ENCODE measurements at regions not wholly inside any gene's neighbourhood (a gene's known extent, or its start where the extent isn't known, plus 50 kb on each side); places are given as distances from the start of the nearest gene placed in this dataset.

- DNase-seq (ENCODE audit: low read depth) = no peak
- TF ChIP-seq, protein P1, sequence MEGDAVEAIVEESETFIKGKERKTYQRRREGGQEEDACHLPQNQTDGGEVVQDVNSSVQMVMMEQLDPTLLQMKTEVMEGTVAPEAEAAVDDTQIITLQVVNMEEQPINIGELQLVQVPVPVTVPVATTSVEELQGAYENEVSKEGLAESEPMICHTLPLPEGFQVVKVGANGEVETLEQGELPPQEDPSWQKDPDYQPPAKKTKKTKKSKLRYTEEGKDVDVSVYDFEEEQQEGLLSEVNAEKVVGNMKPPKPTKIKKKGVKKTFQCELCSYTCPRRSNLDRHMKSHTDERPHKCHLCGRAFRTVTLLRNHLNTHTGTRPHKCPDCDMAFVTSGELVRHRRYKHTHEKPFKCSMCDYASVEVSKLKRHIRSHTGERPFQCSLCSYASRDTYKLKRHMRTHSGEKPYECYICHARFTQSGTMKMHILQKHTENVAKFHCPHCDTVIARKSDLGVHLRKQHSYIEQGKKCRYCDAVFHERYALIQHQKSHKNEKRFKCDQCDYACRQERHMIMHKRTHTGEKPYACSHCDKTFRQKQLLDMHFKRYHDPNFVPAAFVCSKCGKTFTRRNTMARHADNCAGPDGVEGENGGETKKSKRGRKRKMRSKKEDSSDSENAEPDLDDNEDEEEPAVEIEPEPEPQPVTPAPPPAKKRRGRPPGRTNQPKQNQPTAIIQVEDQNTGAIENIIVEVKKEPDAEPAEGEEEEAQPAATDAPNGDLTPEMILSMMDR (IDR thresholded peaks at IDR 0.05; ENCODE audit: control insufficient read depth, insufficient read depth, low read depth, low read length, missing control alignments) = no peak
Measured at GRCh38 chr11:27860811-27861210, 160.6 kb upstream of the BDNF start.

GRCh38 chr11:27858866-27859265, 158.6 kb upstream of the BDNF start:
- H3K4me3 ChIP-seq (ENCODE audit: control insufficient read depth, low read depth, low read length) = no peak overlapping the region
- TF ChIP-seq, protein P1 (IDR thresholded peaks at IDR 0.05; ENCODE audit: control insufficient read depth, insufficient read depth, low read depth, low read length, missing control alignments) = no peak
- DNase-seq (ENCODE audit: low read depth) = no peak

More at GRCh38 chr11:27860811-27861210, 160.6 kb upstream of the BDNF start:
- H3K4me3 ChIP-seq (ENCODE audit: control insufficient read depth, low read depth, low read length) = no peak overlapping the region

DNA sequence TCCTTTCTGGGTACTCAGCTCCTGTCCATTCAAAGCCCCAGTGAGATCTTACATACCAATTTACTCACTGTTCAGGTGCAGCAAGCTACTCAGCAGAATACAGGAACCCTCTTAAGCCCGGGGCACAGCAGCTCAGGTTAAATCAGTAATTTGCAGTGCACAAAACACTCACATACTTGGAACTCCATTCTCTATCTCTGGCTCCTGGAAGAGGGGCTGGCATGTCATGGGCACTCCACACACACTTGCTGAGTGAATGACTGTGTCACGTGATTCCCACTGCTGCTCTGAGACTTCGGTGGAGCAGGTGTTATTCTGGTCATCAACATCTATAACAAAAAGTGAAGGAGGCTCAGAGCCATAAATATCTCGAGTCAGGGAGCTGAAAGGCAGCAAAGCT, 157.3 kb upstream of the BDNF start:
- DNase-seq (ENCODE audit: low read depth) = no peak
- H3K4me3 ChIP-seq (ENCODE audit: control insufficient read depth, low read depth, low read length) = no peak overlapping the region
- TF ChIP-seq, protein P1 (IDR thresholded peaks at IDR 0.05; ENCODE audit: control insufficient read depth, insufficient read depth, low read depth, low read length, missing control alignments) = no peak

DNA sequence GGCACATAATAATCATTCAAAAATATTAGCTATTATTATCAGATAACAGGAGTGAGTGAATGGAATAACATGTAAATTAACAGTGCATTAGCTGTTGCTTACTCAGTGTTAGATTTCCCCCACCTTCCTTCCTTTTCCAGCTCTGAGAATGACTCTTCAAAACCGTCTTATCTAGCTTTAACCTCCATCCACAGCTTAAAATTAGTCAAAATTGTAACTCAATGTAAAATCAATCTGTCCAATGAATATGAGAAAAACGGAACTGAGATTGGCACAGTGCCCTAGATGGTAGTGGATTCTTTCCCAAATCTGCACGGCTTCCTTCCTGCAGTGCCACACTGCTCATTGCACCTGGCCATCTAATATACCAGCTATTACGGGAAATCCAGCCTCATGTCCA, 156.8 kb upstream of the BDNF start:
- no peak overlapping the region for H3K4me3 ChIP-seq (ENCODE audit: control insufficient read depth, low read depth, low read length)
- DNase-seq (ENCODE audit: low read depth) = no peak
- TF ChIP-seq, protein P1 (IDR thresholded peaks at IDR 0.05; ENCODE audit: control insufficient read depth, insufficient read depth, low read depth, low read length, missing control alignments) = no peak

DNA sequence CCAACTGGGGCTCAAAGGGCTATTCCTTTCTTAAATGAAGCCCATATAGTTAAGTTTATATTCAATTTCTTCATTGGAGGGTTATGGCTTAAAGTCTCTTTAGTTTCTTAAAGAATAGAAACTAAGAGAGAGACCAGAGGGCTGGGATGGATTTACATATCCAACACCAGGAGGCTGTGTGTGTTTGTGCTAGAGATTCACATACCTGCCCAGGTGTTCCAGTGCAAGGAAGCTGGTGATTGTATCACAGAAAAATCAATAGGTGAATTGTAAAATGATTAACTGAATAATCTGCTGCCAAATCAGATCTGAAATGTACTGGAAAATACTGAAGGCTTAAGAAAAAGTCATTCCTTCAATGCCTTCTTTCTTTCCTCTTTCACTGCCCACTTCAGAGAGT, 148.2 kb upstream of the BDNF start:
- H3K4me3 ChIP-seq (ENCODE audit: control insufficient read depth, low read depth, low read length) = no peak overlapping the region
- no peak for DNase-seq (ENCODE audit: low read depth)
- TF ChIP-seq, protein P1 (IDR thresholded peaks at IDR 0.05; ENCODE audit: control insufficient read depth, insufficient read depth, low read depth, low read length, missing control alignments) = no peak

DNA sequence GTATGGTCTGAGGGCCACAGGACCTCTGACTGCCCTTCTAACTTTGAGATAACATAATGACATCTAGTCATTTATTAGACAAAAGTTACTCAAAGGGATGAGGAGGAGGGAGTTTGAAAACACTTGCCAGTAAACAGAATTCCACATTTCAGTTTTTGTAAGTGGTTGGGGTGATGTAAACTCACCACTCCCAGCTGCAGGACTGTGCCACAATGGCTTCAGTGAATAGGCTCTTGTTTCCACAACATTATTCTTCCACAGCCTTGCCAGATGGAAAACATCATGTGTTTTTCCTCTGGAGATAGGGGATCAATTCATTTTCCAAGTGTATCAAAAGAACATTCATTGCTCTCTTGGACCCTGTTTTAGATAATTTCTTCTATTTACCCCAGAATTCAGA, 147.2 kb upstream of the BDNF start:
- H3K4me3 ChIP-seq (ENCODE audit: control insufficient read depth, low read depth, low read length) = no peak overlapping the region
- TF ChIP-seq, protein P1 (IDR thresholded peaks at IDR 0.05; ENCODE audit: control insufficient read depth, insufficient read depth, low read depth, low read length, missing control alignments) = no peak
- no peak for DNase-seq (ENCODE audit: low read depth)

- H3K4me3 ChIP-seq (ENCODE audit: control insufficient read depth, low read depth, low read length) = no peak overlapping the region
- no peak for DNase-seq (ENCODE audit: low read depth)
- TF ChIP-seq, protein P1 (IDR thresholded peaks at IDR 0.05; ENCODE audit: control insufficient read depth, insufficient read depth, low read depth, low read length, missing control alignments) = no peak
Measured at GRCh38 chr11:27842290-27842689, 142.0 kb upstream of the BDNF start.
